ENCODE measurements at regions not wholly inside any gene's neighbourhood (a gene's known extent, or its start where the extent isn't known, plus 50 kb on each side); places are given as distances from the start of the nearest gene placed in this dataset.

DNA sequence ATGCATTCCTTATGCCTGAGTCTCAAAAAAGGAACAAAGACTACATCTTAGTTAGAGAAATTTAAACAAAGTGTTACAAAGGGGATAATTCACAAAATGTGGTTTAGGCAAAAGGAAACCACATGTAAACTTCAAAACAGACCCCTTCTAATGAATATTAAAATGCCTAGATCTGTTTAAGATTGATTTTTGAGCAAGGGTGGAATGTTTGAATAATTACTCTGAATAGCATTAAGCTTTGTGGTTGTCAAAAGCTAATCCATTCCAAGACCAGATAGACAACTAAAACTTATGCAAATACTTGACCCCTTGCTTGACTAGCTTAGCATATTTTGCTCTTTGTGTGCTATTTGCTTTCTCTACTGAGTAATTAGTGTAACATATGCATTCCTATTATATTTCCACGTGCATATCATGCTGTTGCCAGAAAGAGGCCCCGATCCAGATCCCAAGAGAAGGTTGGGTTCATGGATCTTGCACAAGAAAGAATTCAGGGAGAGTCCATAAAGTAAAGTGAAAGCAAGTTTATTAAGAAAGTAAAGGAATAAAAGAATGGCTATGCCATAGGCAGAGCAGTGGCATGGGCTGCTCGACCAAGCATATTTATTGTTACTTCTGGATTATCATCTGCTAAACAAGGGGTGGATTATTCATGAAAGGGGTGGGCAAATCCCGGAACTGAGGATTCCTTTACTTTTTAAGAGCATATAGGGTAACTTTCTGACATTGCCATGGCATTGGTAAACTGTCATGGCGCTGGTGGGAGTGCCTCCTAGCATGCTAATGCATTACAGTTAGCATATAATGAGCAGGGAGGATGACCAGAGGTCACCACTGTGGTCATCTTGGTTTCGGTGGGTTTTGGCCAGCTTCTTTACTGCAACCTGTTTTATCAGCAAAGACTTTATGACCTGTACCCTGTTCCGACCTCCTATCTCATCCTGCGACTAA lies 1193.4 kb upstream of the EYS start:
- POLR2A ChIA-PET: no interaction called here
- H3K9me3 Mint-ChIP-seq (ENCODE audit: insufficient read depth): peaks cover 16% of the 10 kb centered on the region
- no peaks in the 10 kb centered on the region for H3K27me3 Mint-ChIP-seq (ENCODE audit: low read depth)
- no peaks in the 10 kb centered on the region for H3K36me3 Mint-ChIP-seq (ENCODE audit: low read depth)
- DNase-seq: no peak
- no peak overlapping the region for H3K4me3 Mint-ChIP-seq
- no peaks in the 10 kb centered on the region for H3K4me1 Mint-ChIP-seq (ENCODE audit: low read depth)
- CTCF ChIA-PET: no interaction called here
- ATAC-seq: no peak
- H3K27ac Mint-ChIP-seq: no peak overlapping the region

DNA sequence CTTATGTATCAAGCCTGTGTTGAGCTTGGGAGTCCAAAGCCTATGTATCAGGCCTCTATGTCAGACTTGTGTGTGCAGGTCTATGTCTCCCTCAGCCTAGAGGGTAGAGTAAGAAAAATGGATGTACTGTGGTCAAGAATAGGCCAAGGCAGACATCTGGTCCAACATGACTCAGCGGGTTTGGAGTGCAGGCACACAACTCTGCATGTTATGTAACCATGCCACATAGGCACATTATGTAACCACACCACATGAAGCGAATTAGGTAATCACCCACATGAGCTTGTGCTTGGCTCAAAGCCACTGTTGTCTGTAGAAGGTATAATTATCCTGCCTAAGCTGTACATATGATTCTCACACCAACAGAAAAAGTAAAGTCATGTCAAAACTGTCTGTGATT lies 1190.5 kb upstream of the EYS start:
- H3K27me3 Mint-ChIP-seq (ENCODE audit: low read depth): no peaks in the 10 kb centered on the region
- DNase-seq (no peak), ATAC-seq (no peak)
- no peak overlapping the region for H3K27ac Mint-ChIP-seq
- CTCF ChIA-PET: no interaction called here
- POLR2A ChIA-PET: no interaction called here
- no peaks in the 10 kb centered on the region for H3K36me3 Mint-ChIP-seq (ENCODE audit: low read depth)
- H3K4me3 Mint-ChIP-seq: no peak overlapping the region
- H3K4me1 Mint-ChIP-seq (ENCODE audit: low read depth): no peaks in the 10 kb centered on the region
- peaks cover 23% of the 10 kb centered on the region for H3K9me3 Mint-ChIP-seq (ENCODE audit: insufficient read depth)

GRCh38 chr6:66896415-66896814 lies 1189.4 kb upstream of the EYS start:
- Mint-ChIP-seq H3K4me1 (ENCODE audit: low read depth) (no peaks in the 10 kb centered on the region), H3K27me3 (ENCODE audit: low read depth) (no peaks in the 10 kb centered on the region), H3K36me3 (ENCODE audit: low read depth) (no peaks in the 10 kb centered on the region), H3K9me3 (ENCODE audit: insufficient read depth) (peaks cover 17% of the 10 kb centered on the region), H3K27ac (no peak overlapping the region), H3K4me3 (no peak overlapping the region)
- ATAC-seq (no peak), DNase-seq (no peak)
- CTCF ChIA-PET: no interaction called here
- POLR2A ChIA-PET: no interaction called here

- no peaks in the 10 kb centered on the region for H3K27me3 Mint-ChIP-seq (ENCODE audit: low read depth)
- CTCF ChIA-PET: no interaction called here
- DNase-seq (no peak), ATAC-seq (no peak)
- no peaks in the 10 kb centered on the region for H3K36me3 Mint-ChIP-seq (ENCODE audit: low read depth)
- POLR2A ChIA-PET: no interaction called here
- H3K4me1 Mint-ChIP-seq (ENCODE audit: low read depth): no peaks in the 10 kb centered on the region
- H3K9me3 Mint-ChIP-seq (ENCODE audit: insufficient read depth): peaks cover 16% of the 10 kb centered on the region
- no peak overlapping the region for H3K27ac Mint-ChIP-seq
- H3K4me3 Mint-ChIP-seq: no peak overlapping the region
Measured at GRCh38 chr6:66883453-66883852, 1176.4 kb upstream of the EYS start.

DNA sequence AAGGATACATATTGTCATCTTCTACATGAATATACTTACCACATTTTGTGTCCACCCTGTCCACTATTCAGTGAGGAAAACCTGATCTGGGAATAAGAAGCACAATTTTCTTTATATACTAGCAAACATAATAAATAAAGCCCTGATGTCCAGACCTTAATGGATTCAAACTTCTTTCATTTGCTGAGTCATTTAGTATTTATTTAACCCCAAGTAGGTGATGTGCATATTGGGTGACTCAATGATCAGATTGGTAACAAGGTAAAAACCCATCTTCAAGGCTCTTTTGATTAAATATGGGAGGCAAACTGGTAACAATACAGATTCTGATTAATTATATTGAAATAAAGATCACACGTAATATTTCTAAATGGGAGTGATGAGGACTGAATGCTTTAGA lies 1159.8 kb upstream of the EYS start:
- H3K27ac Mint-ChIP-seq: no peak overlapping the region
- no peaks in the 10 kb centered on the region for H3K36me3 Mint-ChIP-seq (ENCODE audit: low read depth)
- H3K4me1 Mint-ChIP-seq (ENCODE audit: low read depth): no peaks in the 10 kb centered on the region
- peaks cover 9% of the 10 kb centered on the region for H3K9me3 Mint-ChIP-seq (ENCODE audit: insufficient read depth)
- DNase-seq (no peak), ATAC-seq (no peak)
- no peak overlapping the region for H3K4me3 Mint-ChIP-seq
- CTCF ChIA-PET: no interaction called here
- POLR2A ChIA-PET: no interaction called here
- no peaks in the 10 kb centered on the region for H3K27me3 Mint-ChIP-seq (ENCODE audit: low read depth)

DNA sequence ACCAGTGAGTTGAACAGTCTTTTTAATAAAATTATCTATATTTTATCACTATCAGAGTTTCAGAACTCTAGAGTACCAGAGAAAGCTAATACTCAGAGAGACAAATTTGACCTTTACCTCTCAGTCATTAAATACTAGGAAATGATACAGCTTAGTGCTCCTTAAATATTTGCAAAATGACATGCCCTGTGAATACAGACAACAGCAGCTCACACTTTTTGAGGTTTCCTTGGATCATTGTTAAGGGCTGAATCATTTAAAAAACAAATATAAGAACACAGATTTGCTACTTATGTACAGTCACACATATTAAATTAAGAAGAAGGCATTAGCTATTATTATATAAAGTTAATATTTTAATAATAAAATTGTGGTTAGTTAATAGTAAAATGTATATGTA lies 1158.7 kb upstream of the EYS start:
- Mint-ChIP-seq H3K36me3 (ENCODE audit: low read depth) (no peaks in the 10 kb centered on the region), H3K4me1 (ENCODE audit: low read depth) (no peaks in the 10 kb centered on the region), H3K9me3 (ENCODE audit: insufficient read depth) (peaks cover 9% of the 10 kb centered on the region), H3K27me3 (ENCODE audit: low read depth) (no peaks in the 10 kb centered on the region), H3K27ac (no peak overlapping the region), H3K4me3 (no peak overlapping the region)
- ChIA-PET POLR2A (no interaction called here), CTCF (no interaction called here)
- no peak for DNase-seq
- no peak for ATAC-seq

- Mint-ChIP-seq H3K36me3 (ENCODE audit: low read depth) (no peaks in the 10 kb centered on the region), H3K27me3 (ENCODE audit: low read depth) (no peaks in the 10 kb centered on the region), H3K4me1 (ENCODE audit: low read depth) (no peaks in the 10 kb centered on the region), H3K27ac (no peak overlapping the region), H3K9me3 (ENCODE audit: insufficient read depth) (peaks cover 11% of the 10 kb centered on the region), H3K4me3 (no peak overlapping the region)
- ChIA-PET POLR2A (no interaction called here), CTCF (no interaction called here)
- DNase-seq (no peak), ATAC-seq (no peak)
Measured at GRCh38 chr6:66861007-66861541, 1154.0 kb upstream of the EYS start.

DNA sequence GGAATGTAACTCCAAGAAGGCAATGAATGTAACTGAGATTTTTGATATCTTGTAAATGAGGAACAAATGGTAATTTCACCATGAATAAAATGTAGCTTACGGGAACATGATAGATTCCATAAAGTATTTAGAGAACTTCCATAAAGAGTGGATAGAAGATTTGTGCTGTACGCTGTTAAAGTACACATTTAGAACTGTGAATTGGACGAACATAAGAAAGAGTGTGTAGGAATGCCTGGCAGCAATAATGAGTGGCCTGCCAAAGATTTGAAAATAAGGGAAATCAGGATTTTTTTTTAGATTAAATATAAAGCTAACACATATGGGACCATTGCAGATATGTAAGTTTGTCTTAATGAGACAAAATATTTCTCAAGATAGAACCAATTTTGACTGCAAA lies 1153.3 kb upstream of the EYS start:
- no peak overlapping the region for H3K27ac Mint-ChIP-seq
- no peaks in the 10 kb centered on the region for H3K4me1 Mint-ChIP-seq (ENCODE audit: low read depth)
- ChIA-PET POLR2A (no interaction called here), CTCF (no interaction called here)
- DNase-seq: no peak
- no peak overlapping the region for H3K4me3 Mint-ChIP-seq
- H3K36me3 Mint-ChIP-seq (ENCODE audit: low read depth): no peaks in the 10 kb centered on the region
- ATAC-seq: no peak
- no peaks in the 10 kb centered on the region for H3K27me3 Mint-ChIP-seq (ENCODE audit: low read depth)
- H3K9me3 Mint-ChIP-seq (ENCODE audit: insufficient read depth): peaks cover 11% of the 10 kb centered on the region

GRCh38 chr6:66858196-66858595 lies 1151.2 kb upstream of the EYS start:
- H3K4me1 Mint-ChIP-seq (ENCODE audit: low read depth): no peaks in the 10 kb centered on the region
- no peaks in the 10 kb centered on the region for H3K27me3 Mint-ChIP-seq (ENCODE audit: low read depth)
- H3K36me3 Mint-ChIP-seq (ENCODE audit: low read depth): no peaks in the 10 kb centered on the region
- POLR2A ChIA-PET: no interaction called here
- no peak for ATAC-seq
- peaks cover 11% of the 10 kb centered on the region for H3K9me3 Mint-ChIP-seq (ENCODE audit: insufficient read depth)
- no peak for DNase-seq
- H3K27ac Mint-ChIP-seq: no peak overlapping the region
- CTCF ChIA-PET: no interaction called here
- no peak overlapping the region for H3K4me3 Mint-ChIP-seq

DNA sequence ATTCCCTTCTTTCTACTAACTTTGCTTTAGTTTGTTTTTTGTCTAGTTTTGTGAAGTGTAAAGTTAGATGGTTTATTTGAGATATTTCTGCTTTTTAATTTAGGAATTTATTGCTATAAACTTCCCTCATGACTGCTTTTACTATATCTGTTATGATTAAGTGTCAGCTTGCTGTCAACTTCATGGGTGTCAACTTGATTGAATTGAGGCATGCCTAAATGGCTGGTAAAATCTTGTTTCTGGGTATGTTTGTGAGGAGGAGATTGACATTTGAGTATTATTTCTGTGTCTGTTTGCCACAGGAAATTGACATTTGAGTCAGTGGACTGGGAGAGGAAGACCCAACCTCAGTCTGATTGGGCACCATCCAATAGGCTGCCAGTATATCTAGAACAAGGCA lies 1147.0 kb upstream of the EYS start:
- H3K9me3 Mint-ChIP-seq (ENCODE audit: insufficient read depth): peaks cover 19% of the 10 kb centered on the region
- CTCF ChIA-PET: no interaction called here
- ATAC-seq (no peak), DNase-seq (no peak)
- H3K27me3 Mint-ChIP-seq (ENCODE audit: low read depth): no peaks in the 10 kb centered on the region
- H3K4me1 Mint-ChIP-seq (ENCODE audit: low read depth): no peaks in the 10 kb centered on the region
- POLR2A ChIA-PET: no interaction called here
- no peaks in the 10 kb centered on the region for H3K36me3 Mint-ChIP-seq (ENCODE audit: low read depth)
- H3K27ac Mint-ChIP-seq: no peak overlapping the region
- H3K4me3 Mint-ChIP-seq: no peak overlapping the region

DNA sequence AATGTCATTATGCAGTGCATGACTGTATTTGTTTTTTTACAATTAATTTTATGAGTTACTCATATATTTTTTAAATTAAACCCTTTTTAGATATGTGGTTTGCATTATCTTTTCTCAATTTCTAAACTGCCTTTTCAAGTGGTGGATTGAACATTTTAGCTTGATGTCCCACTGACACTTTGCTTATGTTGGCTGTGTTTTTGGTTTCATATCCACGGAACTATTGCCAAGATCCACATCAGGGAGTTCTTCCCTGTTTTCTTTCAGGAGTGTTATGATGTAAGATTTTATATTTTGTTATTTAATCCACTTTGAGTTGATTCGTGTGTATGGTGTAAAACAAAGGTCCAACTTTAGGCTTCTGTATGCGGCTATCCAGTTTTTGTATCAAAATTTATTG lies 1144.9 kb upstream of the EYS start:
- Mint-ChIP-seq H3K27ac (no peak overlapping the region), H3K4me3 (no peak overlapping the region), H3K27me3 (ENCODE audit: low read depth) (no peaks in the 10 kb centered on the region), H3K4me1 (ENCODE audit: low read depth) (no peaks in the 10 kb centered on the region), H3K9me3 (ENCODE audit: insufficient read depth) (peaks cover 27% of the 10 kb centered on the region), H3K36me3 (ENCODE audit: low read depth) (no peaks in the 10 kb centered on the region)
- DNase-seq (no peak), ATAC-seq (no peak)
- ChIA-PET POLR2A (no interaction called here), CTCF (no interaction called here)

DNA sequence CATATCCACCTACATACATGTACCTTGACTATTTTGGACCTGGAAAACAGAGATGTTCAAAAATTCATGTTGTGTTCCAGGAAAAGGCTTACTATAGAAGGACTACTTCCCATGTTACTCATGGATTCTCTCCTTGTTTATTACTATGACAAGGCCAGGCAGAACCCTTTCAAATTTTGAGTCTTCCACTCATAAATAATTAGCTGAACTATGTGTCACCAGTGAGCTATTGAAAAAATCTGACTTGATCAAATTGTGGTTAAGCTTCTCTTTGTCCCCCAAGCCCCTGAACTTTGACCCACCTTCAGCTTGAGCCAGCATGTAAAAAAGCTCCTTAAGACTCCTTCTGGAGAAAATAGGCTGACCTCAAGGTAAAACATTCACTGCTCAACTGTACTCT lies 1142.8 kb upstream of the EYS start:
- Mint-ChIP-seq H3K9me3 (ENCODE audit: insufficient read depth) (peaks cover 22% of the 10 kb centered on the region), H3K4me3 (no peak overlapping the region), H3K36me3 (ENCODE audit: low read depth) (no peaks in the 10 kb centered on the region), H3K4me1 (ENCODE audit: low read depth) (no peaks in the 10 kb centered on the region), H3K27ac (no peak overlapping the region), H3K27me3 (ENCODE audit: low read depth) (no peaks in the 10 kb centered on the region)
- ATAC-seq: no peak
- DNase-seq: no peak
- POLR2A ChIA-PET: no interaction called here
- CTCF ChIA-PET: no interaction called here
